ENCODE measurements at regions not wholly inside any gene's neighbourhood (a gene's known extent, or its start where the extent isn't known, plus 50 kb on each side); places are given as distances from the start of the nearest gene placed in this dataset.
A peak's percentile ranks its signal among the peaks of the same experiment; 100 is the strongest.

DNA sequence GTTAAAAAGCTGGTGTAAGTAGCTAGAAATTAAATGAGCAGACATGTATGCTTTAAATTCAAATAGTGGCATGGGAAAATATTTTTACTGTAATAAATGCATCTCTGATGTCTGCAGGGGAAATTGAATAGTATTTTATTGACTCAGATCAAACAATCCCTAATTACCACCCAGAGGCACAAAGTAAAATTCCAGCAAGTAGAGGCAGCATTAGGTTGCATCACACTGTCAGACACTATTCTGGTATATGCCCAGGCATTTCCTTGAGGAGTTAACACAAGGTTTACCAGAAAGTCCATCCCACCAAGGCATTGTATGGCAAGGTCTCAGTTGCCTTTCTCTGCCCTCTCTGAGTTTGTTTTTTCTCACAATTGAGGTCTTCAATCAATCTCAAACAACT, 201.6 kb upstream of the KITLG start:
- no peak overlapping the region for H3K4me2 ChIP-seq
- H3K79me2 ChIP-seq (ENCODE audit: low read depth), result no peaks in the 10 kb centered on the region
- no peak overlapping the region for H2AFZ ChIP-seq
- POLR2A ChIA-PET (ENCODE audit: unreplicated experiment), result no interaction called here
- H3K4me3 ChIP-seq, result no peak overlapping the region
- H3K27ac ChIP-seq, result 0 out of 2 replicates have a peak overlapping the region, but pooled peaks have one; percentile 12
- peak in 1 of 2 experiments; percentile 50 for DNase-seq
- CTCF ChIA-PET, result no interaction called here
- no peaks in the 10 kb centered on the region for H4K20me1 ChIP-seq (ENCODE audit: insufficient read depth)
- TF ChIP-seq, protein P1, sequence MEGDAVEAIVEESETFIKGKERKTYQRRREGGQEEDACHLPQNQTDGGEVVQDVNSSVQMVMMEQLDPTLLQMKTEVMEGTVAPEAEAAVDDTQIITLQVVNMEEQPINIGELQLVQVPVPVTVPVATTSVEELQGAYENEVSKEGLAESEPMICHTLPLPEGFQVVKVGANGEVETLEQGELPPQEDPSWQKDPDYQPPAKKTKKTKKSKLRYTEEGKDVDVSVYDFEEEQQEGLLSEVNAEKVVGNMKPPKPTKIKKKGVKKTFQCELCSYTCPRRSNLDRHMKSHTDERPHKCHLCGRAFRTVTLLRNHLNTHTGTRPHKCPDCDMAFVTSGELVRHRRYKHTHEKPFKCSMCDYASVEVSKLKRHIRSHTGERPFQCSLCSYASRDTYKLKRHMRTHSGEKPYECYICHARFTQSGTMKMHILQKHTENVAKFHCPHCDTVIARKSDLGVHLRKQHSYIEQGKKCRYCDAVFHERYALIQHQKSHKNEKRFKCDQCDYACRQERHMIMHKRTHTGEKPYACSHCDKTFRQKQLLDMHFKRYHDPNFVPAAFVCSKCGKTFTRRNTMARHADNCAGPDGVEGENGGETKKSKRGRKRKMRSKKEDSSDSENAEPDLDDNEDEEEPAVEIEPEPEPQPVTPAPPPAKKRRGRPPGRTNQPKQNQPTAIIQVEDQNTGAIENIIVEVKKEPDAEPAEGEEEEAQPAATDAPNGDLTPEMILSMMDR (conservative IDR thresholded peaks at IDR 0.05), result no peak
- TF ChIP-seq EZH2 (IDR thresholded peaks at IDR 0.05; ENCODE audit: low read depth), result no peak
- no peaks in the 10 kb centered on the region for H3F3A ChIP-seq (ENCODE audit: insufficient read depth, low read depth)
- H3K9me2 ChIP-seq (ENCODE audit: insufficient read depth), result no peaks in the 10 kb centered on the region
- no peaks in the 10 kb centered on the region for H3K36me3 ChIP-seq (ENCODE audit: low read depth)
- BruUV-seq (replicated peaks), result no TSS peak
- H3K4me1 ChIP-seq (replicated peaks; ENCODE audit: insufficient read depth), result peaks cover 12% of the 10 kb centered on the region; the same call in 1 of the 2 replicates
- H3K9me3 ChIP-seq (ENCODE audit: insufficient read depth, low read depth), result no peaks in the 10 kb centered on the region
- no peaks in the 10 kb centered on the region for H3K27me3 ChIP-seq (ENCODE audit: insufficient read depth, low read depth)
- intact Hi-C loops (cut with micrococcal nuclease; ENCODE audit: unreplicated experiment), result no loop called here

DNA sequence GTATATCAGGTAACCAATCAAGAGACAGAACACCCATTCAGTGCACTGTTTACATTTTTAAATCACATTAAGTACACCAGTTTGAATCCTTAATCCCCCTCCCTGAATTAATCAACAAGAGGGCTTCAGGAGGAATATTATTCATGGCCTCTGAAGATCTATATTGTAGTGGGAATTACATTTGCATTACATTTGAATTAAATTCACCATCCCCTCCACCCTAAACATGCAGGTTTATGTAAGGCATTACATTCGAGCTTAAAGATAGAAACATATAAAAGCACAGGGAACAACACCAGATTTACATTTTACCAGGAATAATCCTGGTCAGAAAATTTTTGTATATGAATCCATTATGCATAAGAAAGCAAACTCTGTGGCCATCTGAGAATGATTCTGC, 197.8 kb upstream of the KITLG start:
- Histone ChIP-seq H3K9me2 (ENCODE audit: insufficient read depth) (no peaks in the 10 kb centered on the region), H2AFZ (no peak overlapping the region), H3F3A (ENCODE audit: insufficient read depth, low read depth) (no peaks in the 10 kb centered on the region), H3K9me3 (ENCODE audit: insufficient read depth, low read depth) (no peaks in the 10 kb centered on the region), H3K4me1 (replicated peaks; ENCODE audit: insufficient read depth) (peaks cover 12% of the 10 kb centered on the region; the same call in 1 of the 2 replicates), H3K27me3 (ENCODE audit: insufficient read depth, low read depth) (no peaks in the 10 kb centered on the region), H3K36me3 (ENCODE audit: low read depth) (no peaks in the 10 kb centered on the region), H3K4me3 (no peak overlapping the region), H3K27ac (no peak overlapping the region), H3K4me2 (no peak overlapping the region), H4K20me1 (ENCODE audit: insufficient read depth) (no peaks in the 10 kb centered on the region), H3K79me2 (ENCODE audit: low read depth) (no peaks in the 10 kb centered on the region)
- no TSS peak for BruUV-seq (replicated peaks)
- no peak for DNase-seq
- no peak for TF ChIP-seq EZH2 (IDR thresholded peaks at IDR 0.05; ENCODE audit: low read depth)
- TF ChIP-seq, protein P1 (conservative IDR thresholded peaks at IDR 0.05), result no peak
- ChIA-PET POLR2A (ENCODE audit: unreplicated experiment) (no interaction called here), CTCF (no interaction called here)
- intact Hi-C loops (cut with micrococcal nuclease; ENCODE audit: unreplicated experiment), result no loop called here

DNA sequence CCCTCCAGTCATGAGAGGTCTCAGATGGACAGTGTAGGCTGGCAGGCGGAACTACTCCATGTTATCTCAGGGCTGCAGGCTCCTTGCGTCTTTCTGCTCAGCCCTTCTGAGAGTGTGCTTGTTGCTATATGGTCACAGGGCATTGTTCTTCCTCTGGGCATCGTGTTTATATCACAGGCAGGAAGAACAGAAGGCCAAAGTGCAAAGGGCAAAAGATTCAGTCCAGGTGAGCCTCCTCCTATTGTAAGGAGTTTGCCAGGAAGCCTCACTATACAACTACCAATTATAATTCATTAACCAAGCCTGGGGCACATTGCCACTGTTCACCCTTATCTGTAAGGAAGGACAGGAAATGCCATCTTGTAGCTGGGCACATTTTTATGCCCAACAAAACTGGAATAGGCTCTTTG, 195.5 kb upstream of the KITLG start:
- no peaks in the 10 kb centered on the region for H3K9me3 ChIP-seq (ENCODE audit: insufficient read depth, low read depth)
- no peak overlapping the region for H3K27ac ChIP-seq
- no peaks in the 10 kb centered on the region for H3K79me2 ChIP-seq (ENCODE audit: low read depth)
- CTCF ChIA-PET, result no interaction called here
- intact Hi-C loops (cut with micrococcal nuclease; ENCODE audit: unreplicated experiment), result no loop called here
- TF ChIP-seq, protein P1 (conservative IDR thresholded peaks at IDR 0.05), result no peak
- no peak for TF ChIP-seq EZH2 (IDR thresholded peaks at IDR 0.05; ENCODE audit: low read depth)
- no peaks in the 10 kb centered on the region for H4K20me1 ChIP-seq (ENCODE audit: insufficient read depth)
- H3K4me2 ChIP-seq, result no peak overlapping the region
- no peaks in the 10 kb centered on the region for H3K36me3 ChIP-seq (ENCODE audit: low read depth)
- H3K9me2 ChIP-seq (ENCODE audit: insufficient read depth), result no peaks in the 10 kb centered on the region
- DNase-seq, result no peak
- no peaks in the 10 kb centered on the region for H3F3A ChIP-seq (ENCODE audit: insufficient read depth, low read depth)
- H2AFZ ChIP-seq, result no peak overlapping the region
- POLR2A ChIA-PET (ENCODE audit: unreplicated experiment), result no interaction called here
- no peaks in the 10 kb centered on the region for H3K4me1 ChIP-seq (replicated peaks; ENCODE audit: insufficient read depth)
- H3K4me3 ChIP-seq, result no peak overlapping the region
- BruUV-seq (replicated peaks), result no TSS peak
- H3K27me3 ChIP-seq (ENCODE audit: insufficient read depth, low read depth), result no peaks in the 10 kb centered on the region
